GM21390 (cell line): ENCODE measurements at regions not wholly inside any gene's neighbourhood (a gene's known extent, or its start where the extent isn't known, plus 50 kb on each side); places are given as distances from the start of the nearest gene placed in this dataset.
A peak's percentile ranks its signal among the peaks of the same experiment; 100 is the strongest.

ENCODE experiments used
- ATAC-seq: cut with Tn5 transposase; IDR thresholded peaks from one replicate; pipeline ENCODE4 v1.9.1; 2021; ENCODE audit not compliant: unreplicated experiment

DNA sequence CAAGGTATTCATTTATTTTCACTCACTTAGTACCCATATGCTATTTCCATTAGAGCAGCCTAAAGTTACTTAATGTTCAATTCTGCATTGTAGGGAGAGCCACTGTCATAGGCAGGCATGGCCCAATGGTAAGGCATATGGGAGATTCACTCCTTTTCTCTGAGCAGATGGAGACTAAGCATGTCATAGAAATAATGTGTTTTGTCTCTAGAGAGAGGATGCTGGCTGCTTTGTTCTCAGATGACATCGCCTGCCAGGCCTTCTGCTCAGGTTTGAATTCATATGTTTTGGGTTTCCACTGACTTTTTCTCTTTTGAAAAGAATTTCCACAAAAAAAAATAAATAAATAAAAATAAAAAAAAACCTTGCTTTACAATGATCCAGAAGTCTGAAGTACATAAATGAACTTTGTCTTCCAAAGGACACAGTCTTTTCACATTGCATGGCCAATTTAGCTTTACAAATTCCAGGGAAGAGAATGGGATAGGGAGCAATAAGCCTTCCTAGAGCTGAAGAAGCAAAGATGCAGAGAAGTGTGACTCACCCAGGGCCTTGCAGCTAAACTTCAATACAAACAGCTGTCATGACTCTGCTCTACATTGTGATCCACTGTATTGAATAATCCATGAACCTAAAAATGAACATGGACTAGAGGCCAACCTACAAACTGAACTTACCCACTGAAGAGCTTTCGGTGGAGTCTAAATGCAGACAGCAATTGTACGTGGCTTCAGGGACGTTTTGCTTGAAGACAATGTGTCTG, 422.5 kb downstream of the CMPK2 start:
- ATAC-seq = no peak

DNA sequence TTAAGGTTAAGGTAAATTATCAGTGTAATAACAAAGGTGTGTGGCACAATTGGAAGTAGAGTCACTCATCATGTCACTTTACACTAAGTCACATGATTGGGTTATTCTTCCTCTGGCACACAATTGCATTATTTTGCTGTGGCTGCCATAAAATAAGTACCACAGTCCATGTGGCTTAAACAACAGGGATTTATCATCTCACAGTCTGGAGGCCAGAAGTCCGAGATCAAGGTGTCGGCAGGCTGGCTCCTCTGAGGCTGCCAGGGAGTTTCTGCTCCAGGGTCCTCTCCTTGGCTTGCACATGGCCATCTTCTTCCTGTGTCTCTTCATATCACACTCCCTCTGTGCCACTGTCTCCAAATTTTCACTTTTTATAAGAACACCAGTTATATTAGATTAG, 421.2 kb downstream of the CMPK2 start:
- no peak for ATAC-seq

DNA sequence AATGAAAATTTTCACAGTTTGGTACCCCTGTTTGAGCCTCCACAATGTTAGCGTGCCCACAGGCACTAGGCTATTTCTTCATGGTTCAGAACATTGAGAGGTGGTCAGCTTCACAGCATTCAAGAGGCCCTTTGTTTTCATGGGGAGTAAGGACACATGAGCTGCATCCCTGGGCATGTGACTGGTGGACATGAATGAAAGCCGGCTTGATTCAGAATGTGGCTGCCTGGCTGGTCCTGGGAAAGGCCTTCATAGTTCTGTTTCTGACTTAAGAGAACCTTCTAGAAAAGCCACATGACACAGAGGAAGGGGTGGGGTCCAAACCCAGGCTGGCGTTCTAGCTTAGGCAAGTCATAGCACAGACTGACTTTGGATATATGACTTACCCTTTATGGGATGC, 420.6 kb downstream of the CMPK2 start:
- no peak for ATAC-seq

DNA sequence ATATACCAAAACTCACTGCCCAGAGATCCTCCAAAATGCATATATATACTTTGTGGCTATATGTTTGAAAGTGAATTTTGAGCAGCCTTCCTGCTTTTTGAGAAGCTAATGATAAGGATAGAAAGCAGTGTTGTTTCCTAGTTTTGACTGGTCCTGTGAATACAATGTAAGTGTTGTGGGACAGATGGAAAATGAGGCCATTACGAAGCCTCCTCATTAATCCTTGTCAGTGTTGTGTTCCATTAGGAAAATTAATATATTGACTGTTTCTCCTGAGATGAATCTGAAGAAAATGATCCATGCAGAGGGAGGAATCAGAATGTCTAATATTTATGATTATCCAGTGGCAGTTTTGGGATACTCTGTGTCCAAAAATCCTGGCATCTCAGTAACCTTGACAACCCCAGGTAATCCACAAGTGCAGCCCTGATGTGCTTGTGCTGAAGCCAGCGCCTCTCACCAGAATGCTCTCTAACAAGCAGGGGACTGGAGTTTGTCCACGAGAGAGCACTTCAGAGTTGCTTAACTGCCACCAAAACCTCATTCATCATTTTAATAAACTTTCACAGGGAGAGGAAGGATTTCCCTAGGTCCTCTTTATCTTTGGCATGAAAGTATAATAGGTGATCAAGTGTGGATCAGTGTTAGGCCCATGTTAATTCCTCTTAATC, 418.6 kb downstream of the CMPK2 start:
- no peak for ATAC-seq

DNA sequence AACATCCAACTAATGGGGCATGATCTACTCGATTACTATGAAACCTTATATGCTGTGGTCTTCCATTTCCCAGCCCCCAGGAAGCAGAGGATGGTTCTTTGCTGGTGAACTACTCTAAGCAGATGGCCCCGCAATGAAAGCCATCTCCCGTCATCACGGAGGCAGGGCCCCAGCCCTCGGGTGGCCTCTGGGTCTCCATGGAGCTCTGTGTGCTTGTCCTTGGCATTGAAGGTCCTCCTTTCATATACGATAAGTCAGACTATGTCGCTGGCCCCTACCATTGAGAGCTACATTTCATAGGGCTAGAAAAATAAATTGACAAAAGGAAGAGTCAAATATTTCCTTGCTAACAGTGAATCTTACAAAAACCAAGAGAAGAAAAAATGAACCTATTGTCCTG, 416.8 kb downstream of the CMPK2 start:
- ATAC-seq = no peak

DNA sequence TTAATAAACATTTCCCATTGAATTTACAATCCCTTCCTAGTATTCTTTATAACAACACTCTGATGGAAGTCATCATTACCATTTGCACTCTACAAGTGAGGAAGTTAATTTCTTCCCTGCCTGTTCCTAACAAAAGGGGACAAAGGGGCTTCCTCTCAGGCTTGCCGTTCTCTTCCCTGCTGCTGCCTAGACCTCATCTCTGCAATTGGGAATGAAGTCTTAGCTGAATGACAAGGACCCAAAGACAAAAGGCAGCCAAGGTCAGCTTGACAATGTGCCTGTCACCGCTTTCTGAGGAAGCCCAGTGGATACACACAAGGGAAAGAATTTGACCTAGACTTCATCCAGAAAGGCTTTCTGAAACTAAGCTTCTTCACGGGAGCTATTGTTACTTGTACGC, 416.4 kb downstream of the CMPK2 start:
- no peak for ATAC-seq

DNA sequence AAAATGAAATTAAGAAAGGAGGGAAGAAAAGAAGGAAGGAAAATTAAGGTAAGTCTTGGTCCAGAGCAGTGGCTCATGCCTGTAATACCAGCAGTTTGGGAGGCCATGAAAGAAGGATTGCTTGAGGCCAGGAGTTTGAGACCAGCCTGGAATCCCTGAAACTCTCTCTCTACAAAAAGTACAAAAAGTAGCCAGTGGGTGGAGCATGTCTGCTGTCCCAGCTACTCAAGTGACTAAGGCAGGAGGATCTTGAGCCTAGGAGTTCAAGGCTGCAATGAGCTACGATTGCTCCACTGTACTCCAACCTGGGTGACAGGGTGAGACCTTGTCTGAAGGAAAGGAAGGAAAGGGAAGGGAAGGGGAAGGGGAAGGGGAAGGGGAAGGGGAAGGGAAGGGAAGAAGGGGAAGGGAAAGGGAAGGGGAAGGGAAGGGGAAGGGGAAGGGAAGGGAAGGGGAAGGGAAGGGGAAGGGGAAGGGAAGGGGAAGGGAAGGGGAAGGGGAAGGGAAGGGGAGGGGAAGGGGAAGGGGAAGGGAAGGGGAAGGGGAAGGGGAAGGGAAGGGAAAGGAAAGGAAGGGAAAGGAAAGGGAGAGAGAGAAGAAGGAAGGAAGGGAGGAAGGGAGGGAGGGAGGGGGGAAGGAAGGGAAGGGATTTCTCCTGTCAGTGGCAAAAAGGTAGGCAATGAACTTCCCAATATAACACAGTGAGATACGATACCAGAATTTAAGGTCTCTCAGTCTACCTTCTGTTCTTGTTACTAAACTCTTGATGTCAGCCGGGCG, 412.8 kb downstream of the CMPK2 start:
- no peak for ATAC-seq

DNA sequence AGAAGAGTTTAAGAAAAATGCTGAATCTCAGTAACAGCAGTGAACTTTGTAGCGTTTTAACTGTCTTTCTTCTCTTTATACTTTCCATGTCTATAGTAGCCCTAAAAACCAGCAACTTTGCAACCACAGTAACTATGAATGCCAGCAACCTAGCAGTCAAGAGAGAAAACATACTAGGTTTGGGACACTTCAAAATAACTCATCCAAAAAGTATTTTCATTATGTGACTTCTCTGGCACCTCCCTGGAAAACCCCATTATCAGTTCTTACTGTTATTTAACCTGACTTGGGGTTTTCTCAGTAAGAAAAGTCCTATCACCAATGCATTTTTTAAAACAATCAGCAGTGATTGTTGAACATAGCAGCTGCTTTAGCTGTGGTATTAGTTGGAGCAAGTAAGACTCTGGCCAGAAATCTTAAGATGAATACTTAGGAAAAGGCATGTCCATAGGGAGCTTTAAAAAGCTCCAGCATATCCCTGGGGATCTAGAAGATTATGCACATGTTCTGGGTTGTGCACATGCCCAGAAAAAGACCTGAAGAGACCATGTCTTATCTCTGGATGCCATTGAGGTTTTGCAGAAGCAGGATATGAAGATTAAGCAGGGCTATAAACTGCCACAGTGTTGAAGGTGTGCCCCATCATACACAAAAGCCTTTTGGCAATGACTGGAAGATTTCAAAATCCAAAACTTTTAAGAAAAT, 411.3 kb downstream of the CMPK2 start:
- ATAC-seq = no peak

DNA sequence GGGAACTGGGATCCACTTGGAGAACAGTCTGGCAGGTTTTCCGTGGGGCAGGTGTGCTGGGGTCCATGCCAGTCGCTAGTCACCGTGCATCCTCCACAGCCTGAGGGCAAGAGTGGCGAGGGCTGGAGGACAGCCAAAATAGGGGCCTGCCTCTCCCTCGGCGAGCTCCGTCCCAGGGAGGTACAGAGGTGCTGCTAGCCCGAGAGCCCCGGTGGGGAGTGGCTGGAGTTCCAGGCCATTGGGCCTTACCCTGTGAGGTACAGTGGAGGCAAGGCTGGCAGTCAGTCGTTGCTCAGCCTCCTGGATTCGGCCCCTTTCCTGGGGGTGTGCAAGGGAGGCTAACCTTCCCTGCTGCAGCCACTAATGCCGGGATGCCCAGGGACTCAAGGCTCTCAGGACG, 406.6 kb downstream of the CMPK2 start:
- no peak for ATAC-seq

DNA sequence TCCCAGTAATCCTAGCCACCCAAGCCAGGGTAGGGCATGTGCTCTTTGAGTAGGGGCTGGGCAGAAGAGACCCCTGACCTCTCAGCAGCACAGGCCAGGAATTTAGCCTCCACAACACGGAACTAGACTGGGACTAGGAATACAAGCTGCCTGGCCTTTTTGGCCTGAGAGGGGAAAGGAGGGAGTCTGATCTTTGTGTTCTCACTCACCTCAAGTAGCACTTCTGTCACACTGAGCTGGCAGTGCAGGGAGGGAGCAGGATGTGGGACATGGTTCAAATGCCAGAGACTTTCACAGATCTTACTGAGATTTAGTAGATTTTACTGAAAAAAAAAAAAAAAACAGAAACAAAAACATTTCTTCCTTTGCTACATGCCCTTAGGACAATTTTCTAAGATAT, 395.2 kb downstream of the CMPK2 start:
- no peak for ATAC-seq

DNA sequence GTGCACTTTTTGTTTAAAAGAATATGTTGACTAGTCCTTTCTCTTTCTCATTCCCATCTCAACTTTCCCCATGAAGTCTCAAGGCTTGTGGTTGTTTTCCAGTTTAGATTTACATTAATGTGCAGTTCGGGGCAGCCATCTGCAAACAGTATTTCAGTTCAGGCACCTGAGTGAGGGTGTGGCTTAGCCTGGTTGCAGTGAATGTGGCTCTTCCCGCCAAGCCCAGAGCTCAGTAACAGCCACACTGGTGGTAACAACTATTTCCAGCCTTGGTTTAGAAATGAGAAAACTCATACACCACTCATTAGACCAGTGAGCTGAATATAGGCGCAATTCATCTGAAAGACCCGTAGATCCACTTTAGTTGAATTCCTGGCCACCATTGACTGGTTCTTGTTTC, 394.3 kb downstream of the CMPK2 start:
- no peak for ATAC-seq

DNA sequence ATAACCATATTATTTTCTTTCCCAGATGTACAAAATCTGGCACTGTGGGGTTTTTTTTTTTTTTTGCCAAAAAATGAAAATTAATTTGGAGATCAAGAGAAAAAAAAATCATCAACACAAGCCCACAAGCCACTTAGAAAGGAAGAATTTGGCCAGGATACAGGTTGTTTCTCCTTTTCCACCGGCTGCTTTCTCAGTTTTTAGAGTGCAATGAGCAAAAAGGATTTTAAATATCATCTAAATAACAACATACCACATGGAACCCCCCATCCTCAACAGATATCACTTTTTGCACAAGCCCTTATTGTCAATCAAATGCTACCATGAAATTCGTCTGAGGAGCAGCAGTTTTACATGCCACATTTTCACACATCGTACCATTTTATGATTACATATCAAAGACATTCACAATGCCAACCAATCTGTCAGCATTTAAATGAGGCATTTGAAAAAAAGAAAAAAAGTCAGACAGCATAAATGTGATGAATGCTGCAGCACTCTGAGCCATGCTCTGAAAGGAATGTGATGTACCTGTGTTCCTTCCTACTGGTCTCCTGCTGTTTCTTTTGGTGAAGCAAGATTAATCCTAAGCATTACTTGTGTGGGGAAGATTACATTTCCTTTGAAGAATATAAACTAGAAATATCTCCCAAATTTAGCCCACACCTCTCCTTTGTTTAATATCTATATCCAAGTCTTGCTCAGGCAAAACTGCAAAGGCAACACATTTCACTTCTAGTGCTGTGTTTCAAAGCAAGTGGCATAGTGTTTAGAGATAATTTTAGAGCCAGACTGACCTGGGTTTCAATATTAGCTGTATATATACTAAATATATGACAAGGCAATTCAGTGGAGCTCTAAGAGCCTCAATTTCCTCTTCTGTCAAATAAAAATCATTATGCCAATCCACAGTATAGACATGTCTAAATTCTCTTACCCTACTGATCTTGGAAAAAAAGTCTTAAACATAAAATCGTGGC, 391.3 kb downstream of the CMPK2 start:
- ATAC-seq = no peak

DNA sequence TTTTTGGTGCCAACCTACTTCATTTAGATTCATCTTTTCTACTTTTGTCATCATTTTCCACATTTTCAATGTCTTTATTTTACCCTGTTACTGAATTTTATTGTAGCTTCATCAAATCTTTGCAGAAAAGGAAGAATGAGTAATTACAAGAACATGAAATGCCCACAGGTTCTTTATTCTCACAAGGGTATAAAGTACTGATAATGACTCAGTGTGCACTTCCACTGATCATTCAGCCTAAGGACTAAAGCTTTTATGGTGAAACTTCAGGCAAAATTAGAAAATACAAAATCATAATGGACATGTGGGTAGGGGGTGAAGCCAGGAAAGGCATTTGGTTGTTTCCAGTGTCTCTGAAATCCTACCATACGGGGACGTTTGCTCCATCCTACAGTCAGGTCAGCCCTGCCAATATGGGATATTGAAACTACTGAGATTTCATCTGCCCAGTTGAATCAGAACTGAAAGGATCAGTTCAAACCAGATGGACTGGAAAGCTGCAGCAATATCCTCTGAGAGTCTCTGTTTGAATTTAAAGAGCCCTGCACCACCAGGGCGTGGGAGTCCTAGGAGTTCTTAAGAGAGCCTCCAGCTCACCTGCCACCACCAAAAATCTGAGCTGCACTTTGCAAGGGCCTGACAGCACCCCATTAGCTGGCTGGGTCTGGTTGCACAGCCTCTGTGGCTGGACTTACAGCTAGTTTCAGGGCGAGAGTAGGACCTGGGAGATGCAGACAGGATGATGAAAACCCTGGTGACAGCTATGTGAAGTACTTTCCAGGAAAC, 390.4 kb downstream of the CMPK2 start:
- peak; percentile 58 for ATAC-seq

DNA sequence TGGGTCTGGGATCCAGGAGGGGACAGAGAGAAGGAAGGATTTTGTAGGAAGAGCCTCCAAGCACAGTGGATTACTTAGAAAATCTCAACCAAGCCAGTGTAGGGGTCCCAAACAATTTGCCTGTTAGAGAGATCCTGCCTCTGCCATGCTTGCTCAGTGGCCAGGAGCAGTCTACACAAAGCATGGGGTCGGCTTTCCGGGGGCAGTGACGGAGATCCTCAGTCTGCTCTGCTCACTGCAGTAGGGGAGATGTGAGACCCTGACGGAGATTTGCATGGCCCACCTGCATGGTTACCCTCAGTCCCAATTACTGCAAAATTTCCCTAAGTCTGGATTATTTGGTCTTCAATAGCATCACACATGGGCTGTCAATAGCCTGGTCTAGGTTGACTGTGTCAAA, 385.2 kb downstream of the CMPK2 start:
- ATAC-seq = no peak

DNA sequence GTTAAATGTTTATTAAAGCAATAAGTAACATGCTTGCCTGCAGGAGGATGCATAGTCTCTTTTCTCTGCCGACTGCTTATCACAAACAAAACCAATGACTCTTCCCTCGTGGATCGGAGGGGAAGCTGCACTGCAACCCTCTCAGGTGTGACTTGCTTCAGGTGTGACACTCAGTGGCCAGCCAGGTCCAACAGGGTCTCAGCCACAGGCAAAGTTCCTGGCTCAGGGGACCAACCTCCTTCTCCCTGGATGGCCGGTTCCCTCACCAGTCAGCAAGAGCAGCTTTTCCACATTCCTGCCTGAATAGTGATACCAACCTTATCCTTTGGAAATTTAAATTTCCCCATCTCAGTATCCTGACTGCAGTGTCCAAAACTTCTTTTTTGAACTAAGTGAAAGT, 383.5 kb downstream of the CMPK2 start:
- ATAC-seq = no peak

DNA sequence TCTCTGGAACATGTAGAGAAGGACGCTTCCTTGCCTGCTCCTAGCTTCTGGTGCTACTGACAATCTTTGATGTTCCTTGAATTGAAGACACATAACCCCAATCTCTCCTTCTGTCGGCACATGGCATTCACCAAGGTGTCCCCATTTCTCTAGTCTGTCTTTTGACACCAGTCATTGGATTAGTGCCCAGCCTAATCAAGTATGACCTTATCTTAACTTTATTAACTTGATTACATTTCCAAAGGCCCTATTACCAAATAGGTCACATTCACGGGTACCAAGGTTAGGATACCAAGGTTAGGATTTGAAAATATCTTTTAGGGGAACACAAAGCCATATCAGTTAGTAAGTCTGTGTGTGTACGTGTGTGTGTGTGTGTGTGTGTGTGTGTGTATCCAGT, 377.9 kb downstream of the CMPK2 start:
- no peak for ATAC-seq

DNA sequence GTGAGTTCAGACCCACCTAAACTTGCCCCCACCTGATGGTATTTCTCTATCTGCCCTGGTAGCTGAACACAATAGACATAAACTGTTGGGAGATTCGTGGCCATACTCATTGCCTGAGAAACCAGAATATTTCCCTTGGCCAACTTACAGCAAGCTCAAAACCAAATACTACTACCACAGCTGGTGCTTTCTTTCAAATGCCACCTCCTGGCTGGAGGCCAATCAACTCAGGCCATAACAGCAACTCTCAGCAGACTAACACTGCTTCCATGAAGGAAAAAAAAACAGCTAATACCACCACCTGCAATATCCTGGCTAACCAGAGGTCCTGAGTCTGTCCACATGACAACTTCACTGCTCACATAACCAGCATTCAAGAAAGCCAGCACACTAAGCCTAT, 373.1 kb downstream of the CMPK2 start:
- no peak for ATAC-seq

DNA sequence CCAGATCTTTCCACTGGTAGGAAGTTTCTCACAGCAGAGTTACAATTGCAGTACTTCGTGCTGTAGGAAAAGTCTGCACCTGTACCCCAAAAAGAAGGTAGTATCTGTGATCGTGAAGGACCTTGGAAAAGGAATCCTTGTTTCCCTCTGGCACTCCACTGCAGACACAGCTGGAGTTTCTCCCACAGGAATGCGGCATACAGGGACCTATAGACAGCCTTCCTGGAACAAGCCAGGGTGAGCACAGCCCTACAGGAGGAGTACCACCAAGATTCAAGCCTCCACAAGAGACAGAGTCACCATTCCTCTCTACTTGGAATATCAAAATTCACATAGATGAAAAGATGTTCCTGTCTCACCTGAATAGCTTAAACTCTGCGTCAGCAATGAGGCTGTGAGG, 372.4 kb downstream of the CMPK2 start:
- ATAC-seq = no peak

DNA sequence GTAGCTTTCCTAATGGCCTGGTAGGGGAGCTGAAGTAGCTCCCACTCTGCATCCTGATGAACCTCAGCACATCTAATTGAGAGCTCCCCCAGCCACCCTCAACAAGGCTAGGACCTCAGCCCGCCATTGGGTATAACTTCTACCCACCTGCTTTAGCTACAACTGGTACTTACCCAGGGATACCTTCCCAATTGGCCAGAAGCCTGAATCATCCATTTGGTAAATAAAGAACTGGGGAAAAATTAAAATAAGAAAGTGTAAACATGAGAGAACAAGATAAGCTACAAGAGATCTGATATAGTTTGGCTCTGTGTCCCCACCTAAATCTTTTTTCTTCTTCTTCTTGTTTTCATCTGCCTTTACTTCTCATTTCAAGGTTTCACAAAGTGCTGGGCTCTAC, 372.0 kb downstream of the CMPK2 start:
- ATAC-seq = no peak

DNA sequence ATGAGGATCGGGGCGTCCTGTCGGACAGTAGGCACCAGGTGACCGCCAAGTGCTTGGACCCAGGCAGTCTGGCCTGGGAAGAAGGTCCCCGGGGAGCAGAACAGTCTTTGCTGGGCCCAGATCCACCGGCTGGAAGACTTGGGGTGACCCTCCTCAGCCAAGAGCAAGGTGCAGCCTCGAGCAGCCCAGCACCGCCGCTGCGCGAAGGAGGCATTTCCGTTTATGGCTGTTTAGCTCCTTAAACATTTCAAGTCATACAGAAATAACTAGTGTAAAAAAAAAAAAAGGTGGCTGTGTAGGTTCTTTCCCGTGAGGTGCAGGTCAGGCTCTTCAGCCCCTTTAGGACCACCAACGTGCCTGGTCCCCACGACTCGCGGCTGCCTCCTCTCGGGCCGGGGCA, 370.2 kb downstream of the CMPK2 start:
- ATAC-seq = no peak
